ENCODE measurements at regions not wholly inside any gene's neighbourhood (a gene's known extent, or its start where the extent isn't known, plus 50 kb on each side); places are given as distances from the start of the nearest gene placed in this dataset.
"Not testable (repeated sequence)": the region's sequence is repeated elsewhere in the genome, so short reads cannot be mapped to it uniquely, and the experiment has no call there.

DNA sequence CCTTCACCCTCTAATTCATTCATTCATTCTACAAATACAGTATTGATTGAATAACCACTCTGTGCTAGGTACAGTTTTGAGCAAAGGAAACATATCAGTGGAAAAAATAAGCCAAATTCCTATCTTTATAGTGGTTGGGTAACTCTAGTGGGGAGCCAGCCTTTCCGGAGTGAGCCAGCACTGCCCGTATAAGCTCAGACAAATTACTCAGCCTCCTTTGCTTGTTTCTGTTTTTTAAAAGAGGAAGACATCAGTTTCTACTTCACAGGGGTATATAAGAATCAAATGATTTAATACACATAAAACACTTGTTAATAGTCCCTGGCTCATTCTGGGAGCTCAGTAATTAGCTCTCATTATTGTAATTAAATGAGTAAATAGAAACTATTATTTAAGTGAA, 238.2 kb upstream of the MAD2L1 start:
- Mint-ChIP-seq H3K36me3 (ENCODE audit: low read depth) (no peaks in the 10 kb centered on the region), H3K4me3 (no peak overlapping the region), H3K27ac (no peak overlapping the region), H3K9me3 (no peaks in the 10 kb centered on the region), H3K27me3 (no peaks in the 10 kb centered on the region), H3K4me1 (no peaks in the 10 kb centered on the region)
- POLR2A ChIA-PET = no interaction called here
- DNase-seq = no peak
- CTCF ChIA-PET = no interaction called here

DNA sequence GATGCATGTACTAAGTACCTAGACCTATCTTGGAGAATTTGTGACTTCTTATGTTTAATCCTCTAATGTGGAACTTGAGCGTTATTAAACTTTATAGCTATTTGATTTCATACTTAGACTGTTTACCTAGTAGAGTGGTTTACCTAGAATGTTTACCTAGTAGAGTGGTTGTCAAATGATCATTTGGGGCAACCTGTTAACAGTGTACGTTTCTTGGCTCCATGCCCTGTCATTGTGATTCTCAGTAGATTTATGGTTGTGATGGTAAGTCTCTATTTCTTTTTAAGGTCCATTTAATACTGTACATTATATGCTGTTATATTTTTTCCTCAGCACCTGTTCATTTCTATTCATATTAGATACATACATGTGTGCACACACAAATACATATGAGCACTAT, 233.0 kb upstream of the MAD2L1 start:
- ChIA-PET POLR2A (no interaction called here), CTCF (no interaction called here)
- H3K27ac Mint-ChIP-seq = no peak overlapping the region

GRCh38 chr4:120293341-120293740, 226.7 kb upstream of the MAD2L1 start:
- ChIA-PET CTCF (no interaction called here), POLR2A (interaction anchor here (0.7 kb wide), 1 partner anchor 131 kb away, joined by 3 read pairs; no protein-coding TSS in a partner anchor)

More for the DNA sequence above, 233.0 kb upstream of the MAD2L1 start:
- no peak overlapping the region for H3K4me3 Mint-ChIP-seq
- DNase-seq = no peak
- H3K4me1 Mint-ChIP-seq = no peaks in the 10 kb centered on the region
- H3K9me3 Mint-ChIP-seq = no peaks in the 10 kb centered on the region
- H3K36me3 Mint-ChIP-seq (ENCODE audit: low read depth) = no peaks in the 10 kb centered on the region
- no peaks in the 10 kb centered on the region for H3K27me3 Mint-ChIP-seq

GRCh38 chr4:120291541-120291940, 224.9 kb upstream of the MAD2L1 start:
- H3K4me1 Mint-ChIP-seq = no peaks in the 10 kb centered on the region
- ChIA-PET CTCF (interaction anchor here (1.1 kb wide), 1 partner anchor 10 kb away, joined by 3 read pairs; no protein-coding TSS in a partner anchor), POLR2A (no interaction called here)
- no peak for DNase-seq
- no peak overlapping the region for H3K4me3 Mint-ChIP-seq
- no peaks in the 10 kb centered on the region for H3K9me3 Mint-ChIP-seq
- no peaks in the 10 kb centered on the region for H3K27me3 Mint-ChIP-seq
- H3K36me3 Mint-ChIP-seq (ENCODE audit: low read depth) = no peaks in the 10 kb centered on the region
- no peak overlapping the region for H3K27ac Mint-ChIP-seq

More at GRCh38 chr4:120293341-120293740, 226.7 kb upstream of the MAD2L1 start:
- Mint-ChIP-seq H3K36me3 (ENCODE audit: low read depth) (no peaks in the 10 kb centered on the region), H3K4me1 (no peaks in the 10 kb centered on the region), H3K27ac (no peak overlapping the region), H3K4me3 (no peak overlapping the region), H3K9me3 (no peaks in the 10 kb centered on the region), H3K27me3 (no peaks in the 10 kb centered on the region)
- no peak for DNase-seq

DNA sequence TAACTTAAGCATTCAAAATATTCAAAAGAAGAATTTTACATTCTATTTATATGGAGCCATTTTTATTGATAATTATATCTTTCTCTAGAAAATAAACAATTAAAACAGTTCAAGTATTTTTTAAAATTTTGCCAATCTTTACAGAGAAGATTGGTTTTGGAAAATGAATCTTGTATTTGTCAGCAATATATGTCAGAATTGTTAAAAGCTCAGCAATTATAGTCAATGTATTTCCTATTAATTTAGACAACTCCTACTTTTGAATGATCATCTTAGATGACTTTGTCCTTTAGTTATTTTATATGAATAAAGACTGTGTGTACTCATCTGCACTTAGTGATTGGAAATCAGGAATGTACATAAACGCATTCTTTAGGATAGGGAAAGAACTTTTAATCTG, 223.9 kb upstream of the MAD2L1 start:
- Mint-ChIP-seq H3K9me3 (no peaks in the 10 kb centered on the region), H3K27me3 (no peaks in the 10 kb centered on the region), H3K27ac (no peak overlapping the region), H3K36me3 (ENCODE audit: low read depth) (no peaks in the 10 kb centered on the region), H3K4me3 (no peak overlapping the region), H3K4me1 (no peaks in the 10 kb centered on the region)
- DNase-seq = no peak
- ChIA-PET POLR2A (no interaction called here), CTCF (no interaction called here)

GRCh38 chr4:120286813-120287212, 220.2 kb upstream of the MAD2L1 start:
- Mint-ChIP-seq H3K4me1 (no peaks in the 10 kb centered on the region), H3K9me3 (no peaks in the 10 kb centered on the region), H3K4me3 (no peak overlapping the region), H3K27me3 (no peaks in the 10 kb centered on the region), H3K36me3 (ENCODE audit: low read depth) (no peaks in the 10 kb centered on the region), H3K27ac (no peak overlapping the region)
- ChIA-PET CTCF (no interaction called here), POLR2A (no interaction called here)
- no peak for DNase-seq

- H3K27me3 Mint-ChIP-seq = no peaks in the 10 kb centered on the region
- DNase-seq = no peak
- H3K4me1 Mint-ChIP-seq = no peaks in the 10 kb centered on the region
- H3K36me3 Mint-ChIP-seq (ENCODE audit: low read depth) = no peaks in the 10 kb centered on the region
- ChIA-PET CTCF (interaction anchor here (1.3 kb wide), 1 partner anchor 11 kb away, joined by 3 read pairs; no protein-coding TSS in a partner anchor), POLR2A (no interaction called here)
- H3K4me3 Mint-ChIP-seq = no peak overlapping the region
- no peak overlapping the region for H3K27ac Mint-ChIP-seq
- H3K9me3 Mint-ChIP-seq = no peaks in the 10 kb centered on the region
Observed at GRCh38 chr4:120281581-120281980, 214.9 kb upstream of the MAD2L1 start.

- Mint-ChIP-seq H3K9me3 (no peaks in the 10 kb centered on the region), H3K4me3 (no peak overlapping the region), H3K27me3 (no peaks in the 10 kb centered on the region), H3K27ac (no peak overlapping the region), H3K36me3 (ENCODE audit: low read depth) (no peaks in the 10 kb centered on the region), H3K4me1 (no peaks in the 10 kb centered on the region)
- POLR2A ChIA-PET = no interaction called here
- DNase-seq = no peak
- CTCF ChIA-PET = no interaction called here
Observed at GRCh38 chr4:120277391-120277790, 210.7 kb upstream of the MAD2L1 start.

DNA sequence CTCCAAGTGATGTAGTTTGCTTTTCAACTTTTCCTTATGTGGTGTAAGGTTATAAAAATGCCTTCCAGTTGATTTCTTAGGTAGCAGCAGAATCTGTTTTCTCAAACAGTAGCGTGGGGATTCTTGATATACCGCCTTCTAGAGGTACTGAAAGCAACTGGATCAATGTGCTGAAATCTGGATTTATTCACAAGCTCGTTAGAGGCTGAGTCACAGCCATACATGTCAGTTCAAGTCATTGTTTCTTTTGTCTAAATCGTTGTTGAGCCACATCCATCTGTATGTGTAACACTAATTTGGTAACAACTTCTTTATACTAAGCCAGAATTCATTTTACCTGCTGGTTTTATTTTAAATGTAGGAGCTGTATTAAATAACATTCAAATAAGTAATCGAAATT, 200.0 kb upstream of the MAD2L1 start:
- POLR2A ChIA-PET = no interaction called here
- no peaks in the 10 kb centered on the region for H3K27me3 Mint-ChIP-seq
- no peaks in the 10 kb centered on the region for H3K4me1 Mint-ChIP-seq
- no peak overlapping the region for H3K4me3 Mint-ChIP-seq
- no peaks in the 10 kb centered on the region for H3K36me3 Mint-ChIP-seq (ENCODE audit: low read depth)
- CTCF ChIA-PET = no interaction called here
- DNase-seq = no peak
- no peaks in the 10 kb centered on the region for H3K9me3 Mint-ChIP-seq
- H3K27ac Mint-ChIP-seq = no peak overlapping the region

GRCh38 chr4:120263618-120264017, 197.0 kb upstream of the MAD2L1 start:
- H3K4me3 Mint-ChIP-seq = no peak overlapping the region
- ChIA-PET CTCF (no interaction called here), POLR2A (no interaction called here)
- no peaks in the 10 kb centered on the region for H3K4me1 Mint-ChIP-seq
- no peak overlapping the region for H3K27ac Mint-ChIP-seq
- no peak for DNase-seq
- H3K9me3 Mint-ChIP-seq = no peaks in the 10 kb centered on the region
- H3K27me3 Mint-ChIP-seq = no peaks in the 10 kb centered on the region
- no peaks in the 10 kb centered on the region for H3K36me3 Mint-ChIP-seq (ENCODE audit: low read depth)

- ChIA-PET POLR2A (no interaction called here), CTCF (interaction anchor here (0.6 kb wide), 1 partner anchor 134 kb away, joined by 5 read pairs; no protein-coding TSS in a partner anchor)
- no peak for DNase-seq
- H3K9me3 Mint-ChIP-seq = no peaks in the 10 kb centered on the region
- H3K4me1 Mint-ChIP-seq = no peaks in the 10 kb centered on the region
- H3K4me3 Mint-ChIP-seq = no peak overlapping the region
- H3K36me3 Mint-ChIP-seq (ENCODE audit: low read depth) = no peaks in the 10 kb centered on the region
- no peak overlapping the region for H3K27ac Mint-ChIP-seq
- H3K27me3 Mint-ChIP-seq = no peaks in the 10 kb centered on the region
Observed at GRCh38 chr4:120261117-120261516, 194.5 kb upstream of the MAD2L1 start.

GRCh38 chr4:120256112-120256775, 189.6 kb upstream of the MAD2L1 start:
- H3K4me1 Mint-ChIP-seq; H3K4me3 Mint-ChIP-seq; H3K9me3 Mint-ChIP-seq; H3K27me3 Mint-ChIP-seq; DNase-seq; H3K27ac Mint-ChIP-seq; POLR2A ChIA-PET; CTCF ChIA-PET; H3K36me3 Mint-ChIP-seq (ENCODE audit: low read depth): not testable (repeated sequence)

- no peaks in the 10 kb centered on the region for H3K4me1 Mint-ChIP-seq
- H3K27me3 Mint-ChIP-seq = peaks cover 2% of the 10 kb centered on the region
- H3K27ac Mint-ChIP-seq = no peak overlapping the region
- H3K9me3 Mint-ChIP-seq = no peaks in the 10 kb centered on the region
- no peak for DNase-seq
- POLR2A ChIA-PET = no interaction called here
- no peak overlapping the region for H3K4me3 Mint-ChIP-seq
- CTCF ChIA-PET = interaction anchor here (1.1 kb wide), 1 partner anchor 17 kb away, joined by 3 read pairs; no protein-coding TSS in a partner anchor
- H3K36me3 Mint-ChIP-seq (ENCODE audit: low read depth) = no peaks in the 10 kb centered on the region
Observed at GRCh38 chr4:120238277-120238973, 171.8 kb upstream of the MAD2L1 start.

DNA sequence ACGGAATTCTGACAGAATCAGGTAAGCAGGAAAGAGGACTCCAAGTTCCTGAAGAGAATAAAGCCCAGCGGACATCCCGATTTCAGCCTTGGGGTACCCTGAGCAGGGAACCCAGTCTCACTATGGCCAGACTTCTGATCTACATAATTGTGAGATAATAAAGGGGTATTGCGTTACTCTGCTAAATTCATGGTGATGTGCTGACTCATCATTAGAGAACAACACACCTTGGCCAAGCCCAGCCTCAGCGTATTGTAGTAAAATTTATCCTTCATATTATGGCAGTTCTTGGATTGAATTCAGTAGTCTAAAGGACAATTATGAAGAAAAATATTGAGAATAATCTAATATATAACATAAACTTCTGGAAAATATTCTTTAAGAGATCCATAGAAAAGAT, 170.2 kb upstream of the MAD2L1 start:
- Mint-ChIP-seq H3K4me1 (no peaks in the 10 kb centered on the region), H3K27ac (no peak overlapping the region), H3K36me3 (ENCODE audit: low read depth) (no peaks in the 10 kb centered on the region), H3K9me3 (no peaks in the 10 kb centered on the region), H3K27me3 (peaks cover 2% of the 10 kb centered on the region), H3K4me3 (no peak overlapping the region)
- no peak for DNase-seq
- CTCF ChIA-PET = no interaction called here
- POLR2A ChIA-PET = no interaction called here
